HG03520 (cell line): ENCODE measurements at regions not wholly inside any gene's neighbourhood (a gene's known extent, or its start where the extent isn't known, plus 50 kb on each side); places are given as distances from the start of the nearest gene placed in this dataset.
"Not testable (repeated sequence)": the region's sequence is repeated elsewhere in the genome, so short reads cannot be mapped to it uniquely, and the experiment has no call there.

Experiments used
- ATAC-seq: cut with Tn5 transposase; IDR thresholded peaks from one replicate; pipeline ENCODE4 v1.9.1; 2021; ENCODE audit warnings: mild to moderate bottlenecking, moderate library complexity; ENCODE audit not compliant: unreplicated experiment

DNA sequence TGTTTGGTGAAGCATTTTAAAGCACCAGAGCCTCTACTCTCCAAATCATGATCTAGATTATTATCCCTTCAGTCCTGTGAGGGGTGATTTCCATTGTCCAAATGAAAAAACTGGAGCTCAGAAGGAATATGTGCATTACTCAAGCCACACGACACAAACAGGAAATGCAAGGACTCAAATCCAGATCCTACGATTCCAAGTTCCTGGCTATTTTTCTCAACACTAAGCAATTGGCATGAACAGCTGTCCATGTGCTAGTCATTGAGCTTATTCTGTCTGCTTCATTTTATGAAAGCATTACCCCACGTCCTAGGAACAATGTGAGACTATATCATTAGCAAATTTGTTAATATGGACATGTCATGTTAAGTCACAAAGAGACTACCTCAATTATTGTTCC lies 273.1 kb upstream of the LYPLAL1 start:
- ATAC-seq: no peak

DNA sequence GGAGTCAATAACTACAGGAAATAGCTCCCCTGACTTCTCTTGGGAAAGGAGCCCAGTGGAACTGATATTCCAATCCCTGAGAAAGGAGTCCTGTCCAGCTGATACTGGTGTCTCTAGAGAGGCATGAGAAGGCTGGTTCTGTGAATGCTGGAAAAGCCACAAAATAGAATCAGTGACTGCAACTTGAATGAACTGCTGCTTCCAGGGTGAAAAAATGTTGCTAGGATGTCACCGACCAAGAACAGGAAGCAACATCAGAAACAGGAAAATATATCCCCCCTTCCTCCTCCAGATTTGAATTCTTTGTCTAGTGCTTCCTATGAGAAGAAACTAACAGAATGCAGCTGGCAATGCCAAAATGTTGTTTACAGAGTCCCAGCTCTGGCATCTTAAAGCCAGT lies 269.3 kb upstream of the LYPLAL1 start:
- no peak for ATAC-seq

DNA sequence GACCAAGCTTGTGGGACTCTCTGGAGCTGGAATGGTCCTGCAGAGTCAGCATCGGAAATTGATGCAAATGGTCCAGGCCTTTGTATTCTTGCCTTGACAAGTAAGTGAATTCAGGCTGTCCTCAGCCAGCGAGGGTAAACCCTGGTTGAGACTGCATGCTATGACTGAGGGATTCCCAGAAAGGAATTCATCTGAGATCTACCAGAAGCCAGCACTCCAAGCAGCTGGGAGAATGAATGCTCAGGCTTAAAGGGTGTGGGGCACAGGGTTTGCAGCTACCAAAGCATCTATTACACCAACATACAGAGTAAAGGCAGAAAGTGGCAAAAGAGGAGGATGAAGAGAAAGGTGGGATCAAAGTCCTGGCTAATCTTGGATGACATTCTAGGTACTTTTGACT lies 257.0 kb upstream of the LYPLAL1 start:
- no peak for ATAC-seq

DNA sequence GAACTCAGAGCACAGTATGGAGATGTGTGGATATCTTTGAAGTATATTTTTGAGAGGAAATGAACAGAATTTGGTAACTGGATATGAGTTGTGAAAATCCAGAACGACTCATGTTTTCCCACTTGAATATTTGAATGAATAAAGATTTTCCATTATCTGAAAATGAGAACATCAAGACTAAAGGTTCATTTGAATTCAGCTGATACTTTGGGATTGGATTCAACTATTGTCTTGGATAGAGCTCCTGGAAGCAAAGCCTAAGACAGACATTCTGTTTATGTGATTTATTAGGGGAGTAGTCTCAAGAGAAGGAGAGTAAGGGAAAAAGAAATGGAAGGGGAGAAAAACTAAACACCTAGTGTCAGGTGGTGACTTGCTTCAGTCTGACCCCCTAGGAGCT lies 256.0 kb upstream of the LYPLAL1 start:
- no peak for ATAC-seq

DNA sequence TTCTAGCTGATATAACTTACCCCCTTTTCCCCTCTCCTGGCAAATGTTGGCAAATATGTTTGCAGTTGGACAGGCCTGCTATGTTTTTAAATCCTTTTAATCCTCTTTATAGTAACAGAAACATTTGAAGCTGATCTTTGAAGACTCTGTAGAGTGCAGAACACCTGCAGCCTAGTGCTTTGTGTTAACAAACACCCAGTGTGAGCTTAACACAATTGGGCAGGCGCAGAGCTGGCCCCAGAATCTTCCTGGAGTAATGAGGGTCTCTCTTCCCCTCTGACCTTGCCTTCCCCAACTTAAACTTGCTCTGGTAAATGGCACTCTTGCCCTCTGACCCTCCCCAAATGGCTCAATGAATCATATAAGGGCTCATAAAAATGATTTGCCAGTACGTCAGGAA lies 247.9 kb upstream of the LYPLAL1 start:
- no peak for ATAC-seq

DNA sequence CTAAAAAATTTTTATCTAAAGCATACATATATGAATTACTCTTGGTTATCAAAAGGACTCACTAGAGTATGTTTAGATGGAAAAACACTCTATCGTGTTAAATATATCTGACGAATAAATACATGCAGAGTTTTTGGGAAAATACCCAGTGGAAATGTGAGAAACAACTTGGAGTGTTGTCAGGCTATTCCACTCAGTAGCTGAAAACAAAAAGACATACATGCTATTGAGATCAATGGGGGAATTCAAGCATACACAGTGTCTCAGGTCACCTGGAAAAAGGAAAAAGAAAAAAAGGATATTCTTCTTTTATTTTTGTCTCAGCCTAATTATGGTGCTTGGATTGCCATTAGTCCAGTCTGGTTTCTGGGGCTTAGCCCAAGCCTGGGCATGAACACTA lies 247.0 kb upstream of the LYPLAL1 start:
- ATAC-seq: no peak

DNA sequence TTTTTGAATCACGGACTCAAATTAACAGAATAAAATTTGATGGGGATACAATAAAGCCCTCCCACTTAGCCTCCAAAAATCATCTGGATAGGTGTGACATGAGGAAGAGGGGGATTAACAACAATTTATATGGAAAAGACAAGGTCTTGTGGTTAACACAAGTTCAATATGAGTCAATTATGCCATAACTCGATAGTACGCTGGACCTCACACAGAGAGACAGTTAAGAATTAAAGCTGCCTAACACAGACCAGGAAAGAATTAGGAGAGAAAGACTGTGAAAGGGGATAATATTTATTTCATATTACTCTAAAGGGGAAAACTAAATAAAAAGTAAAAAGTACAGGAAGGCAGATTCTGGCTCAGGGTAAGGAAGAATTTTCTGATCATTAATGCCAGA lies 243.7 kb upstream of the LYPLAL1 start:
- ATAC-seq: no peak

DNA sequence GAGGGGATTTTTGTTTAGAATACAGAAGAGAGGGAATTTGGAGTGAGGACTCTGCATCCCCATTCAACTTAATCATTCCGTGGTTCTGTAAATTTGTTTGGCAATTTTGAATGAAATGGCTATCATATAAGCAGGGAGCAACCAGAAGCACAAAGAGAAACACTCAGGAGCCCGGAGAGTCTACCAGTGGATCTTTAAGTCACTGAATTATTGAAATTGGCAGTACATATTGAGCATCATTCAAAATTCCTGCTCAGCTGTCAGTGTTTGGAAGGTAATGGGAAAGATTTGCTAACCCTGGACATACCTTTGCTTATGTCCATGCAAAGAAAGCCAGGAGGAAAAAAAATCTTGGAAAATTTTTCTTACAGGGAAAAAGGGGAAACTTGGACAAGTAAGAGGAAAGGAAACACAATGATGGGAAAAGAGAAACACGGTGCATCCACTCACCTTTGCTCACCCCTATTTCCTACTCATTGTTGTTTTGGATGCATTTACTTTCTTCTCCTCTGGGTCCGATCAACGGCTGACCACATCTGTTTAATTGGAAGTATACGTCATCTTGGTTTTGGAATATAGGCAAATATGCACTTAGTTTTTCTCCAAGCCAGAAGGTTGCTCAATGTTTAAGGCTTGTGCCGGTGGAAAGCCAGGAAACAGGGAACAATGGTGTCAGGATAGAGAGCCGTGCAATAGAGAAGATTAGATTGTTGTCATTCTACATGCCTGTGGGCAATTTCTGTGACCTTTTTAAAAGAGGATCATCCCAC lies 243.0 kb upstream of the LYPLAL1 start:
- no peak for ATAC-seq

DNA sequence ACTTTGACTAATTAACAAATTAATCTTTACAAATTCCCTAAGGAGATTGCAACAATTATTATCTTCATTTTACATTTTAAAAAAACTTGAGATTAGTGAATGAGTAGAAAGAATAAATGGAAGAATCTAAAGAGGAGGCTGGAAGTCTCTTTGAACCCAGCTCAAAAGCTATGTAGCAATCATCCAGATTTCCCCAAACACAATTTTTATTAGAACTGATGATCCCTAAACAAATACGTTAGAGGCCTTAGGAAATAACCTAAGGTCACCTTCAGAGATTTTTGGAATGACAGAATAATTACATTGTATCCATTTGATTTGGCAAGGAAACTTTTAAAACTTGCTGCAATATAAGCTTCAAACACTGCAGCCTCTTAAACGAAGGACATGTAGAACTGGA lies 242.4 kb upstream of the LYPLAL1 start:
- no peak for ATAC-seq

DNA sequence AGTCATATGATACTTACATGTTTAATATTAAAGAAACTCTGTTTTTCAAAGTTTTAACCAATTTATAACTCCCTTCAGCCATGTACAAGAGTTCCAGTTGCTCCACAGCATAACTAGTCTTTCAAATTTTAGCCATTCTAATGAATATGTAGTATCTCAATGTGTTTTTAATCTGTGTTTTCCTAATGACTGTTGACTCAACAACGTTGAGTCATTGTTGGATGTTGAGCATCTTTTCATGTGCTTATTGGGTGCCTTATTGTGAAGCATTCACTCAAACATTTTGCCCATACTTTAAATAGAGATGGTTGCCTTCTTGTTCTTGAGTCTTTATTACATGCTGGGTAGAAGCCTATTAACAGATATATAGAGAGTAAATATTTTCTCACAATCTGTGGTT lies 240.2 kb upstream of the LYPLAL1 start:
- no peak for ATAC-seq

DNA sequence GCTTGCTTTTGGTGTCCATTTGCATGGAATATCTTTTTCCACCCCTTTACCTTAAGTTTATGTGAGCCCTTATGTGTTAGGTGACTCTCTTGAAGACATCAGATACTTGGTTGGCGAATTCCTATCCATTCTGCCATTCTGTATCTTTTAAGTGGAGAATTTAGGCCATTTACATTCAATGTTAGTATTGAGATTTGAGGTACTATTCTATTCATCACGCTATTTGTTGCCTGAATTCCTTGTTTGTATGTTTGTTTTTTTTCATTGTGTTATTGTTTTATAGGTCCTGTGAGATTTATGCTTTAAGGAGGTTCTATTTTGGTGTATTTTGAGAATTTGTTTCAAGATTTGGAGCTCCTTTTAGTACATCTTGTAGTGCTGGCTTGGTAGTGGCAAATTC lies 238.3 kb upstream of the LYPLAL1 start:
- ATAC-seq: not testable (repeated sequence)

DNA sequence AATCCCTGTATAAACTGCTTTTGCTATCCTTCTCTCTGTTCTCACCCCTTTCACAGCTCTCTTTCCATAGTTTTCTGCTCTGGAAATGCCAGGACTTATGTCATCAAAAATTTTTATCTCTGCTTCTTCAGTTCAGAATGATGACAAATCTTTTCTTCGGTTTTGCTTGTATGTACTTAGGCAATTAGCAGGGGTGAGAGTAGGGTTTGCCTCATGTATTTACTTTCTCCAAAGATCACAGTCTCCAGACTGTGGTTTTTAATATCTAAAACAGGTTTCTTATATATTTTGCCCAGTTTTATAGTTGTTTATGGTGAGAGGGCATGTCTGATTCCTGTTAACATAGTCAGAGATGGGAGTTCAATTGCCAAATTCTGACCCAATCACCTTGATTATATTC lies 235.4 kb upstream of the LYPLAL1 start:
- ATAC-seq: no peak

DNA sequence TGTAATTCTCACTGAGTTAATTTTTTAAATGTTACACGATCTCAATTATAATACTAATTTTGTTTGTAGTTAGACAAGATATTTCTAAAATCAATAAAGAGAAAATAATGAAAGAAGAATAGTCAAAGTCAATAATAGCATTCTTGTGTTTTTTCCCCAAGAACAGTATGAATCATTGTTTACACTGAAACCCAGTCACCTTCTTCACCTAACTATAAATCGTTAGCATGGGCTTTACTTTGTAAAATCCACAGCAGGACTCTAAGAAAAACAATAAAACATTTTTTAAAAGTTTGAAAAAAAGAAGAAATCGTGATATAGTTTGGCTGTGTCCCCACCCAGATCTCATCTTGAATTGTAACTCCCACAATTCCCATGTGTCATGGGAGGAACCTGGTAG lies 234.6 kb upstream of the LYPLAL1 start:
- no peak for ATAC-seq

DNA sequence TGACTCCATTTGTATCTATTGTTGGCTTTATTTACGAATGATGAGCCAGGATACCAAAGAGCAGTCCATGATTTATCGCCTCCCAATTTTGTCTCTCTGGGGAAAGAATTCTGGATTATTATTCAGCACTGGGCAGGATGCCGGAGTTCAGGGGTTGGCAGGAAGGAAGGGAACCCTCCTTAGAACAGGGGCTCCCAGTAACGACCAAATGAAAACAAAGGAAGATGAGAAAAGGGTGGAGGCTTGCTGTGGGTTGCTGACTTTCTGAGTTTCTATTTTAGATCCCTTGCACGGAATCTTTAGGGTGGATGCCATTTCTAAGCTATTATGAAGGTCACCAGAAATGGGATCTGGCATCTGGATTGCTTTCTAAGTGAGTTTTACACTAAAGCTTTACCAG lies 231.2 kb upstream of the LYPLAL1 start:
- no peak for ATAC-seq

DNA sequence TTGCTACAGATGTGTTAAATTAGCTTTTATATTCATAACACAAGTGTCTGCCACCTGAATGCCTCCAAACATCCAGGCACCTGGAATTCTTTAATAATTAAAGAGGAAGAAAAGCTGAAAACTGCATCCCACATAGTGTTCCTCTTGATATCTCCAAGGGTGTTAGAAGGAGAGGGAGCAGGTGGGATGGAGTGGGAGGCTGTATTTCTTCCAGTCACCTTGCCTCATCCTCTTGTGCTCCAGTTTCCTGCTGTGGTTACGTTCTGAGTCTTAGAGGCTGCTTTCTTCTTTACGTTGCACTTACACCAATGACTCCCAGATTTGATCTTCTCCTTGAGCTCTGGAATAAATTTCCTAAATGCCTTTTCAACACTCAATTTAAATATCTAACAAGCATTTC lies 230.3 kb upstream of the LYPLAL1 start:
- ATAC-seq: no peak

DNA sequence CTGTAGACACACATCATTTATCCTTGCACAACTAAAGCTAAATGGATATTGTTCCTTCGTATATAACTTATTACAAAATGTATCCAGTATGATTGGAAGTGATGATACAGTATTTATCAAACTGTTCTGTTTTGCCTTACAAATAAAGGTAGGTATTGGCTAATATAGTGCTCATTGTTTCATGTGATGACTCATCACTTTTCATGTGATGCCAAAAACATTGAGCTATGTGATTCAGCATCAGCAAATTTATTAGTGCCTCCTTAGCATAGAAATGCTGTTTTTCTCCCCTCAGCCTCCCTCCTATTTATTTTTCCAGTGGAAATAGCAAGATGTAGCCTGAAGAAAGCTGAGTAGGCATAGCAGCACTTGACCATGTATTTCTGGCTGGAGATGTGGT lies 228.6 kb upstream of the LYPLAL1 start:
- ATAC-seq: no peak

DNA sequence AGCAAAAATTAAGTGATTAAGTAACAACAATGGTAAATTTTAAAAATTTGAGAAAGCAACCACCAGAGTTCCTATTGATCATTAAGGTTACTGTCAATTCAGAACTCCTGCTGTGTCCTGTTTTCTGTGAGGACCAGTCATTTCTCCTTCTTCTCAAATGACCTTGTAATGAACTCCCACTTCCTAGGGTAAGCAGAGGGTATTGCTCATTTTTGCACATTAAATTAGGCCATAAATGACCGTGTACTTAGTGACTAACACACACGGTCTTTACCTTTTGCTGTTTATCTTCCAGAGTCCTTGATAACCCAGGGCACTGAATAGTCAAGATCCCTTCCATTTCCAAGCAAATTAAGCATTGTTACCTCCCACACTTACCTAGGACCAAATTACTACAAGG lies 227.5 kb upstream of the LYPLAL1 start:
- ATAC-seq: peak; percentile 30

DNA sequence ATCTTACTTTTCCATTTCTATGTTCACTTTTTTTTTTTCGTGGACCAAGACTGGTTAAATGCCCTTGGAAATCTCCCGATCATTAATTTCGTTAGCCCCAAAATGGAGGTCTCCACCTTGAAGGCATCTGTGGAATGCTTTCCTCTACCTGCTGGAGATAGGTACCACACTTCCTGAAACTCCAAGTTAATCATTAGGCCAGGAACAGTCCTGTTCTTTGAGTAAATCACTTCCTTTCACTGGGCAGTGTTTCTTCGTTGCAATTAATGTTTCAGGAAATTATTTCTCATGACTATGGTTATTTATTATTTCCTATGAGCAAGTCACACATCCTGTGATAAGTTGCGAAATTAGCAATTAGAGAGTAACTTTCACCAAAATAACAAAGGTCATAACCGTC lies 225.2 kb upstream of the LYPLAL1 start:
- no peak for ATAC-seq

DNA sequence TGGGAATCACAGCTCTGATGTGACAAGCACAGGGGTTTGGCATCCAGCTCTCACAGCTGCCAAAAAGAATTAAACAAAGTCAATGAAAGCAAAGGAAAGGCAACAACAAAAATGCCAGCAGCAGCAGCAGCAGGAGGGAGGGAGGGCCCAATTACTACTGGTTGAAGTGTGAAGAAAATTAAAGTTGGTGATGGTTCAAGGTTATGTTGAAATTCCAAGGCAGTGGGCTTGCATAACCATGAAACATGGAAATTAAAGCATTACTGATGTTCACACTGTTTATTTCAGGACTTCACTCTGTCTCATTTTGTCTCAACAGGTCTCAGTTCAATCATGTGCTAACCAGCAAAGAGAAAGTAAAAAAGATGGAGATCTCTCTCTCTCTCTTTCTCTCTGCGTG lies 220.3 kb upstream of the LYPLAL1 start:
- no peak for ATAC-seq

DNA sequence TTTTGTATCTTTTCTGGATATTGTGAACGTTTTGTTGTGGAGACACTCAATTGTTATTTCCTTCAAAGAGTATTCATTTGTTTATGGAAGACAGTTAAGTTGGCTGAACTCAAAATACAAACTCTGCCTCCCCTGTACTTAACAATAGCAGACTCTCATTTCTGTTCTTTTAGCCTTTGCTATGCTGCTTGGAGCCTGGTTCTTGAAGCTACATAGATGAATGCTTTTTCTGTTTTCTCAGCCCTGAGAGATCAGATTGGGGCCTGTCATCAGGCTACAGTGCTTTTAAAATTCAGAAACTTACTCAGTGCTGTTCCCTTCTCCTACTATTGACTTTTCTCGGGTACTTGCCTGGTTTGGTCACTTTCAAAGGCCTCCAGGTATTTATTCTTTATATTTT lies 215.7 kb upstream of the LYPLAL1 start:
- ATAC-seq: no peak

DNA sequence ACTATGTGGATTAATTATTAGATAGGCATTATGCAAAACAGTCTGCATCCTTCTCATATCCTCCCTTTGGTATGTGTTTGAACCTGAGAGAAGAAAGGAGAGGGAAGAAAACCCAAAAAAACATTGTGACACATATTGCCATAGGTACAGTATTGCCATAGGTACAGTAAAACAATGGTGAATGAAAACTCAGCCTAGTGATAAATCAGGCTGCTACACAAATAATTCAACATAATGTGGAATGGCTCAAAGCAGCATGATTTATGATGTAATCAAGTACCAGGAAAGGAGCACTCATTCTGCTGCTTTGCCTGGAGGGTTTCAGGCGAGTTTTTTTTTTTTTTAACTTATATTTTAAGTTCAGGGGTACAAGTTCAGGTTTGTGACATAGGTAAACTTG lies 213.9 kb upstream of the LYPLAL1 start:
- ATAC-seq: no peak

DNA sequence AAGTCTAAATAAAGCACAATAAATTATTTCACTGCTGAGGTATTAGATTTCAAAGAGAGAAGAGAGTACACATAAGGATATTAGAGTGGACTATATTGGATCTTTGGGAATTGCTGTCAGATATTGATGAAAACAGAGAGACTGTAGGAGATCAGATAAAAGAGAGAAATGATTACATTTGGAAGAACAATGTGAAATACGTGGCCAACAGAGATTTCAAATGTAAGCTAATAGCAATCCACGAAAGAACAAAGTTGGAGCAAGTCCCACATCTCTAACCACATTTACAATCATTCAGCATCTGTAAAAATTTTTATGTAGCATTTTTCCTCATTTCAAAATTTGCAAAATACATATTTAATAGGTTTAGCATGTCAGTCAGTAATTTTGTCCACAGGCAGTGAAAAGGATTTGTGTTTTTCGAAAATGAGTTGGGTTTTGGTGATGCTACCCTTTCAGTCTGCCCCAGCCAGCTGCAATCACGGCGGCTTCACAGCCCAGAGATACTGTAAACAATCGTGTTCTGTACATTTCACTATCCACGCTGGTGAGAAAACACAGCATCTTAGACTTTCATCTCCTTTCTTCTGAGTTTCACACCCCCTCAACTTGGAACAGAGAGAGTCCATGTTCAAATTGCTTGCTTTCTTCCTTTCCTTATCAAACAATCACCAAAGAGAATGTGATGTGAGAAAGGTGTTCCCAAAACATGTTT lies 209.1 kb upstream of the LYPLAL1 start:
- ATAC-seq: no peak

DNA sequence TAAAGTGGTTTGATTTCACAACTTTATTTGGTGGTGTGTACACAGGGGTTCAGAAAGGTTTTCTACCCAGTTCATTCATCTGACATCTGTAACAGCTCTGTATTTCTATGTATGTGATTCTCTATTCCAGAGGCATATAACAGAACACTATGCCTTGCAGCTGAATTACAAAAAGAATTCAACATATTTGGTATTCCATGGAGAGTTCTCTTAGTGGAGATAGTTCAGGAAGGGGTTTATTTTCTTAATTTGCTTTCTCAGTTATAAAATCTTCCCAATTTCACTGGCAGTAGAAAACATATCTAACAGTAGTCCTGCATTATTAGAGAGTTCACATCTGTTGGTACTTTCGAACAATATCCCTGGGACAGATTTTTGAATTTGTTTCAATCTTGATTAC lies 207.9 kb upstream of the LYPLAL1 start:
- no peak for ATAC-seq
